ENCODE measurements at regions not wholly inside any gene's neighbourhood (a gene's known extent, or its start where the extent isn't known, plus 50 kb on each side); places are given as distances from the start of the nearest gene placed in this dataset.

GRCh38 chr12:118912697-118913270, 68.6 kb upstream of the SRRM4 start (continued):
- TF ChIP-seq CHD7 (IDR thresholded peaks at IDR 0.05; ENCODE audit: insufficient replicate concordance, low read length): no peak
- no peak for TF ChIP-seq SRF (IDR thresholded peaks at IDR 0.05; ENCODE audit: low read depth, low read length)
- TF ChIP-seq SIN3A (conservative IDR thresholded peaks at IDR 0.05 in 1 of 2, IDR thresholded peaks at IDR 0.05 in 1 of 2; ENCODE audit: low read depth in 1 of 2, low read length in 2 of 2): no peak
- no peak for TF ChIP-seq EGR1 (IDR thresholded peaks at IDR 0.05; ENCODE audit: borderline replicate concordance, low read depth, low read length)
- no peak for TF ChIP-seq CHD2 (IDR thresholded peaks at IDR 0.05; ENCODE audit: low read length)
- no peak for TF ChIP-seq PHF8 (conservative IDR thresholded peaks at IDR 0.05; ENCODE audit: low read depth, low read length)
- TF ChIP-seq KDM5A (IDR thresholded peaks at IDR 0.05; ENCODE audit: low read length): no peak
- TF ChIP-seq CBX8 (IDR thresholded peaks at IDR 0.05; ENCODE audit: borderline replicate concordance, low read depth, low read length): no peak
- no peak for TF ChIP-seq CTBP2 (IDR thresholded peaks at IDR 0.05; ENCODE audit: borderline replicate concordance, insufficient read depth, insufficient read length, low read length)
- no peak for TF ChIP-seq SAP30 (IDR thresholded peaks at IDR 0.05; ENCODE audit: insufficient read depth, insufficient replicate concordance, low read length)
- TF ChIP-seq TAF7 (optimal IDR thresholded peaks at IDR 0.05; ENCODE audit: borderline replicate concordance, low read depth, low read length): no peak
